ENCODE measurements at regions not wholly inside any gene's neighbourhood (a gene's known extent, or its start where the extent isn't known, plus 50 kb on each side); places are given as distances from the start of the nearest gene placed in this dataset.

- Histone ChIP-seq H3K4me3 (ENCODE audit: low read length) (no peak overlapping the region), H3K27me3 (ENCODE audit: insufficient read depth, low read length) (no peaks in the 10 kb centered on the region), H3K27ac (ENCODE audit: low read depth, low read length) (no peak overlapping the region), H3K9me3 (ENCODE audit: insufficient read depth, low read depth, low read length) (no peaks in the 10 kb centered on the region), H3K9ac (ENCODE audit: low read depth, low read length) (no peak overlapping the region), H3K36me3 (ENCODE audit: insufficient read depth, low read length) (no peaks in the 10 kb centered on the region), H3K4me1 (ENCODE audit: insufficient read depth, low read length) (peaks cover 6% of the 10 kb centered on the region; the same call in 1 of the 2 replicates)
- WGBS, result 83% methylated on average over 22 of the region's 22 CpGs
Measured at GRCh38 chr6:167424060-167424673, 99.3 kb downstream of the TTLL2 start.

DNA sequence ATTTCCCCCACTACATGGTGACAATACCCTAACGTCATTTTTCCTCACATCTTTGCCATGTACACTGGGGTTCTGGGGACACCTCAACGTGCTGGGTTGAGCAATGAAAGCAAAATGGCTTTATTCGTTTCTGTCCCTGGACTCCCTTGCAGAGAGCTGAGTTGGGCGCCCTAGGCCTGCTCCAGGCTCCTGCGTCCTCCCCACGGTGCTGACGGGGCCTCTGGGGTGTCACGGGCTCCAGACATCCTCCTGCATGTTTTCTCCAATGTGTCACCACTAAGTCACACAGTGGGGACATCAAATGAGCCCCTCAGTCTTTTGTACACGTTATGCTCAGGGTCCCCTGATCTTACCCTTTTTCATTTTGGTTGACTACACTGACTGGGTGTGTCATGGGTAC lies 99.8 kb downstream of the TTLL2 start:
- H3K27me3 ChIP-seq (ENCODE audit: insufficient read depth, low read length), result no peaks in the 10 kb centered on the region
- peaks cover 6% of the 10 kb centered on the region; the same call in 1 of the 2 replicates for H3K4me1 ChIP-seq (ENCODE audit: insufficient read depth, low read length)
- WGBS, result 93% methylated on average over 9 of the region's 9 CpGs
- H3K9ac ChIP-seq (ENCODE audit: low read depth, low read length), result no peak overlapping the region
- H3K4me3 ChIP-seq (ENCODE audit: low read length), result no peak overlapping the region
- 0 out of 2 replicates have a peak, but pooled peaks cover under 1% of the 10 kb centered on the region for H3K9me3 ChIP-seq (ENCODE audit: insufficient read depth, low read depth, low read length)
- no peaks in the 10 kb centered on the region; the same call in 1 of the 2 replicates for H3K36me3 ChIP-seq (ENCODE audit: insufficient read depth, low read length)
- no peak overlapping the region for H3K27ac ChIP-seq (ENCODE audit: low read depth, low read length)

DNA sequence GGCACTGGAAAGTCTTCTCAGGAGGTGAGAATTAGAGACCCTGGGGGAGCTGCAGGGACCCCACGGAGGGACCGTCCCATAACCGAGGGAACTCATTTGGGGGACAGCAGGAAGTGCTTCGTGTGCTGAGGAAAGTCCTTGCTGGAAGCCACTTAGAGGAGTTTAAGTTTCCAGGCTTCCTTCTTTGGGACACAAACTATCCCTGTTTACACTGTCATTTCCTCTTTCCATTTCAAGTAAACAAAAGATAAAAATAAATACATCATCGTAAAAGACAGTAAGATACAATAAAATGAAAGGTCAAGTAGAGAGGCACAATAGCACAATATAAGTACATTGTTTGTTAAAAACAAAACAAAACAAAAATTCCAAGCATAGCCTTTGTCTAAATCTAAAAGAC lies 101.2 kb downstream of the TTLL2 start:
- H3K4me3 ChIP-seq (ENCODE audit: low read length), result no peak overlapping the region
- H3K9me3 ChIP-seq (ENCODE audit: insufficient read depth, low read depth, low read length), result peaks cover 4% of the 10 kb centered on the region; the same call in 1 of the 2 replicates
- WGBS, result 63% methylated on average over 4 of the region's 5 CpGs
- no peaks in the 10 kb centered on the region; the same call in 1 of the 2 replicates for H3K36me3 ChIP-seq (ENCODE audit: insufficient read depth, low read length)
- no peak overlapping the region for H3K9ac ChIP-seq (ENCODE audit: low read depth, low read length)
- H3K4me1 ChIP-seq (ENCODE audit: insufficient read depth, low read length), result 0 out of 2 replicates have a peak, but pooled peaks cover 3% of the 10 kb centered on the region
- H3K27ac ChIP-seq (ENCODE audit: low read depth, low read length), result no peak overlapping the region
- H3K27me3 ChIP-seq (ENCODE audit: insufficient read depth, low read length), result no peaks in the 10 kb centered on the region

DNA sequence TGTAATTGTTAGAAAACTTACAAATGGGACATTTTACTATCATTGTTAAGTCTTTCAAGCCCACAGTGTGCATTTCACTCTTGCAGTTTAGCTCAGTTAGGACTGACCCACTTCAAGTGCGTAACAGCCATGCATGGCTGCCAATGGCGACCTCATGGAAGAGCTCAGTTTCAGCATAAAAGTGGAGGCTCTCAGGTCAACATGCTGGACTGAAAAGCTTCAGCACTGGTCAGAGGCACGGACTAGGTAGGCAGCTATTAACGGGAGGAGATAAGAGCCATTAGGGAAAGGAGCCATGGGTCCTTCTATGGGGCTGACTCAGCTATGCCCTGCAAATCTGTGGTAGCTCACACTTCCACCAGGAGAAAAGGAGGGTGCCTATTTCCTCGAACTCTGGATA lies 101.8 kb downstream of the TTLL2 start:
- no peaks in the 10 kb centered on the region; the same call in 1 of the 2 replicates for H3K36me3 ChIP-seq (ENCODE audit: insufficient read depth, low read length)
- WGBS, result 80% methylated on average over 5 of the region's 5 CpGs

DNA sequence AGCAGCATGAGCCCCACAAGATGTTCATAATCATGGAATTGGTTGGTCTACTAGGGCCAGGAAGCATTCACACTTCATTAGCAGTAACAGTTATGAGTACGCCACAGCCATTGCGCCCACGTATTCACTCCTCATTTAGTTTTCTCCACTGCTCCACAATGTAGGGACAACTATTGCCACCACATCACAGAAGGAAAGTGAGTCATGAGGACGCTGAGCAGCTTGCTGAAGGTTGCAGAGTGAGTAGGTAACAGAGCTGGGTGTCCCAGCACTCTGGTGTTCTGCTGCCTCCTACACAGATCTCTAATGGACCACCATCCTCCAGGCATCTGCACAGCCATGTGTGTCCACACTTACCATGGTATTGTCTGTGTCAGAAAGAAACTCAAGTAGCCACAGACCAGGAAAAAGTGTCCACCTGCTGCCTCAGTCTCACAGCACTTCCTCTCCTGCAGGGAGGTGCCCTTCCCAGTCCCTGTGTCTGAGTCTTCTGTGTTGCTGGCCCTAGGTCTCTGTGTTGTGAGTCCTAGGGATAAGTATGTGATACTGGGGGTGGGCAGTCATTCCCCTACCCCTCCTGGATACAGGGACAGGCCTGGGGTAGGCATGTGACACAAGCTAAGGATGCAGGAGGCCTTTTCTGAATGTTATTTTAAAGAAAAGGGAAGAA lies 103.9 kb downstream of the TTLL2 start:
- Histone ChIP-seq H3K36me3 (ENCODE audit: insufficient read depth, low read length) (no peaks in the 10 kb centered on the region; the same call in 1 of the 2 replicates), H3K27ac (ENCODE audit: low read depth, low read length) (no peak overlapping the region), H3K4me3 (ENCODE audit: low read length) (no peak overlapping the region), H3K27me3 (ENCODE audit: insufficient read depth, low read length) (no peaks in the 10 kb centered on the region), H3K9ac (ENCODE audit: low read depth, low read length) (no peak overlapping the region), H3K4me1 (ENCODE audit: insufficient read depth, low read length) (no peaks in the 10 kb centered on the region), H3K9me3 (ENCODE audit: insufficient read depth, low read depth, low read length) (peaks cover 4% of the 10 kb centered on the region; the same call in 1 of the 2 replicates)
- 94% methylated on average over 4 of the region's 4 CpGs for WGBS

More for the DNA sequence above, 101.8 kb downstream of the TTLL2 start:
- H3K4me3 ChIP-seq (ENCODE audit: low read length), result no peak overlapping the region
- no peaks in the 10 kb centered on the region for H3K4me1 ChIP-seq (ENCODE audit: insufficient read depth, low read length)
- H3K9ac ChIP-seq (ENCODE audit: low read depth, low read length), result no peak overlapping the region
- peaks cover 4% of the 10 kb centered on the region; the same call in 1 of the 2 replicates for H3K9me3 ChIP-seq (ENCODE audit: insufficient read depth, low read depth, low read length)
- no peaks in the 10 kb centered on the region for H3K27me3 ChIP-seq (ENCODE audit: insufficient read depth, low read length)
- no peak overlapping the region for H3K27ac ChIP-seq (ENCODE audit: low read depth, low read length)

DNA sequence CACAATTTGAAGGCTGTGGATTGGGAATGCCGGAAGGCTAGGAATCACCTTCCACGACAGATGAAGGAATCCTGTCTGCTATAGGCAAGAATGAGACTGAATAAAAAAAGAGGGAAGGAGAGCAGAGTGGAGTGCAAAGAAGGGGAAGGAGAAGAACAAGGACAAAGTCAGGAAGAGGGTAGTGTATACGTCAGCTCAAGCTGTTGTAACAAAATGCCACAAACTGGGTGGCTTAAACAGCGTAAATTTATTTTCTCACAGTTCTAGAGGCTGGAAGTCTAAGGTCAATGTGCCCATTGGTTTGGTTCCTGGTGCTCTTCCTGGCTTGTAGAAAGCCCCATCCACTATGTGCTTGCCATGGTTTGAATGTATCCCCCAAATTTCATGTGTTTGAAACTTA lies 104.5 kb downstream of the TTLL2 start:
- Histone ChIP-seq H3K36me3 (ENCODE audit: insufficient read depth, low read length) (no peaks in the 10 kb centered on the region; the same call in 1 of the 2 replicates), H3K9ac (ENCODE audit: low read depth, low read length) (no peak overlapping the region), H3K9me3 (ENCODE audit: insufficient read depth, low read depth, low read length) (peaks cover 4% of the 10 kb centered on the region; the same call in 1 of the 2 replicates), H3K4me1 (ENCODE audit: insufficient read depth, low read length) (no peaks in the 10 kb centered on the region), H3K27me3 (ENCODE audit: insufficient read depth, low read length) (no peaks in the 10 kb centered on the region), H3K27ac (ENCODE audit: low read depth, low read length) (no peak overlapping the region), H3K4me3 (ENCODE audit: low read length) (no peak overlapping the region)
- WGBS, result 82% methylated on average over 4 of the region's 4 CpGs

GRCh38 chr6:167435209-167435728 lies 110.4 kb downstream of the TTLL2 start:
- Histone ChIP-seq H3K9me3 (ENCODE audit: insufficient read depth, low read depth, low read length) (no peaks in the 10 kb centered on the region), H3K4me3 (ENCODE audit: low read length) (no peak overlapping the region), H3K27me3 (ENCODE audit: insufficient read depth, low read length) (no peaks in the 10 kb centered on the region), H3K4me1 (ENCODE audit: insufficient read depth, low read length) (peaks cover 10% of the 10 kb centered on the region), H3K36me3 (ENCODE audit: insufficient read depth, low read length) (no peaks in the 10 kb centered on the region; the same call in 1 of the 2 replicates), H3K9ac (ENCODE audit: low read depth, low read length) (no peak overlapping the region), H3K27ac (ENCODE audit: low read depth, low read length) (no peak overlapping the region)
- WGBS, result 90% methylated on average over 15 of the region's 16 CpGs

- Histone ChIP-seq H3K4me3 (ENCODE audit: low read length) (no peak overlapping the region), H3K27ac (ENCODE audit: low read depth, low read length) (no peak overlapping the region), H3K9ac (ENCODE audit: low read depth, low read length) (no peak overlapping the region), H3K36me3 (ENCODE audit: insufficient read depth, low read length) (no peaks in the 10 kb centered on the region; the same call in 1 of the 2 replicates), H3K4me1 (ENCODE audit: insufficient read depth, low read length) (peaks cover 28% of the 10 kb centered on the region), H3K27me3 (ENCODE audit: insufficient read depth, low read length) (no peaks in the 10 kb centered on the region), H3K9me3 (ENCODE audit: insufficient read depth, low read depth, low read length) (no peaks in the 10 kb centered on the region)
- 91% methylated on average over 9 of the region's 9 CpGs for WGBS
Measured at GRCh38 chr6:167437888-167438484, 113.1 kb downstream of the TTLL2 start.

DNA sequence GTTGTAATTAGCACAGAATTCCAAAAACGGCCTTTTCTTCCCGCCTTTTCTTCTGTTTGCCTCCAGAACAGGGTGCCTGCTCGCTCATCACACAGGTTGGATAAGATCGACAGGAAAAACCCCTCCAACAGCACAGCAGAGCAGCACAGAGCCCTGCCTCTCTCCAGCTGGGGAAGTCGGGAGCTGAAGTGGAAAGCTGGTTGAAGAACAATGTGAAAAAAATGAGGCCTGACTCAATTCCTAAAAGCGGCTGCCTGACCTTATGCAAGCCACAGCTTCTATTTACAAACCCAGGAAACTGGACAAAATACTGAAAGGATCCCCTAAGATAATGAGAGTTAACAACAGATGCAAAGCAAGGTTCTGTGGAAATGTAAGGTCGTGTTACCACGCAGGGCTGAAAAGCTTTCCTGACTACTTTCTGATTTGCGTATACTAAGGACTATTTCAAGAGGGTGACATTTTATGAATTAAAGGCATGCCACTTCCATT lies 116.9 kb downstream of the TTLL2 start:
- H3K9ac ChIP-seq (ENCODE audit: low read depth, low read length), result peak overlapping the region; percentile 83
- peak overlapping the region; percentile 25 for H3K4me3 ChIP-seq (ENCODE audit: low read length)
- H3K27me3 ChIP-seq (ENCODE audit: insufficient read depth, low read length), result no peaks in the 10 kb centered on the region

DNA sequence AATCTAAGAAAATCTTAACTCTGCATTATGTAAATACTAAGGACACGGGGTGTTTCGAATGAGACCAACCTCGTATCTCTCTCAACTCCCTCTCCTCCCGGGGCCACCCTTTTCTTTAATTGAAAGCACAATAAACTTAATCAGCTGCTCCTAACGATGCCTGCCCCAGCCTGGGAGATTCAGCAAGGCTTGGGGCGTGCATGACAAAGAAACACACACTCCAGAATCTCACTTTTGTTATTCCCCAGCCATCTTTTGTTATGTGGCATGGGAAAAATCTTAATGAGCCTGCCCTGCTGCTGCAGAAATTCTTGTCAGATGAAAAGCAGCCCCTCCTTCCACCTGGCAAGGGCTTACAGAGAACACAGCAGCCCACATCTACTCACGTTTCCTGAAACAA lies 117.4 kb downstream of the TTLL2 start:
- Histone ChIP-seq H3K4me3 (ENCODE audit: low read length) (peak overlapping the region; percentile 25), H3K9me3 (ENCODE audit: insufficient read depth, low read depth, low read length) (no peaks in the 10 kb centered on the region), H3K36me3 (ENCODE audit: insufficient read depth, low read length) (no peaks in the 10 kb centered on the region; the same call in 1 of the 2 replicates), H3K9ac (ENCODE audit: low read depth, low read length) (peak overlapping the region; percentile 83), H3K4me1 (ENCODE audit: insufficient read depth, low read length) (peaks cover 57% of the 10 kb centered on the region), H3K27ac (ENCODE audit: low read depth, low read length) (peak overlapping the region; percentile 98), H3K27me3 (ENCODE audit: insufficient read depth, low read length) (no peaks in the 10 kb centered on the region)
- WGBS, result 1% methylated on average over 7 of the region's 7 CpGs

More for the DNA sequence above, 116.9 kb downstream of the TTLL2 start:
- H3K36me3 ChIP-seq (ENCODE audit: insufficient read depth, low read length), result no peaks in the 10 kb centered on the region; the same call in 1 of the 2 replicates
- peak overlapping the region; percentile 98 for H3K27ac ChIP-seq (ENCODE audit: low read depth, low read length)
- no peaks in the 10 kb centered on the region for H3K9me3 ChIP-seq (ENCODE audit: insufficient read depth, low read depth, low read length)
- peaks cover 57% of the 10 kb centered on the region for H3K4me1 ChIP-seq (ENCODE audit: insufficient read depth, low read length)
- WGBS, result 9% methylated on average over 9 of the region's 9 CpGs
